ENCODE measurements at regions not wholly inside any gene's neighbourhood (a gene's known extent, or its start where the extent isn't known, plus 50 kb on each side); places are given as distances from the start of the nearest gene placed in this dataset.
"Not testable (repeated sequence)": the region's sequence is repeated elsewhere in the genome, so short reads cannot be mapped to it uniquely, and the experiment has no call there.

GRCh38 chr1:800397-800796, 113.9 kb upstream of the OR4F16 start:
- H3K4me1 ChIP-seq (ENCODE audit: control insufficient read depth, low read depth, low read length); H2BK15ac ChIP-seq (replicated peaks; ENCODE audit: low read depth); H3K23ac ChIP-seq (ENCODE audit: low read length); DNase-seq; H3K36me3 ChIP-seq (ENCODE audit: control insufficient read depth, insufficient read depth, low read length); H3K4ac ChIP-seq (ENCODE audit: low read depth, low read length); H3K9ac ChIP-seq (ENCODE audit: low read length); H2BK5ac ChIP-seq (ENCODE audit: low read length); H3K27me3 ChIP-seq (ENCODE audit: insufficient read depth, low read length, poor library complexity); H3K79me2 ChIP-seq (ENCODE audit: control insufficient read depth, insufficient read depth, low read length); H3K79me1 ChIP-seq (ENCODE audit: low read length); H4K5ac ChIP-seq (ENCODE audit: low read length); H2BK120ac ChIP-seq (ENCODE audit: low read depth, low read length); H2AK5ac ChIP-seq (ENCODE audit: low read length); H3K56ac ChIP-seq (ENCODE audit: low read length); H4K8ac ChIP-seq (ENCODE audit: low read depth, low read length); H3K27ac ChIP-seq (ENCODE audit: low read depth, low read length); H3K18ac ChIP-seq (ENCODE audit: low read length); H3K4me3 ChIP-seq (ENCODE audit: low read length); H3K4me2 ChIP-seq (ENCODE audit: low read length): not testable (repeated sequence)
- no CpG with 5 or more reads among the region's 7 CpGs for WGBS (ENCODE audit: extremely low coverage, insufficient coverage, low lambda C conversion rate)

GRCh38 chr1:804378-805115, 118.1 kb upstream of the OR4F16 start:
- H3K36me3 ChIP-seq (ENCODE audit: control insufficient read depth, insufficient read depth, low read length); H3K27me3 ChIP-seq (ENCODE audit: insufficient read depth, low read length, poor library complexity); H3K4me2 ChIP-seq (ENCODE audit: low read length); H3K79me1 ChIP-seq (ENCODE audit: low read length); H3K4ac ChIP-seq (ENCODE audit: low read depth, low read length); H2BK15ac ChIP-seq (replicated peaks; ENCODE audit: low read depth); H3K18ac ChIP-seq (ENCODE audit: low read length); H4K8ac ChIP-seq (ENCODE audit: low read depth, low read length); H3K9ac ChIP-seq (ENCODE audit: low read length); H2BK120ac ChIP-seq (ENCODE audit: low read depth, low read length); H2AK5ac ChIP-seq (ENCODE audit: low read length); H3K4me1 ChIP-seq (ENCODE audit: control insufficient read depth, low read depth, low read length); DNase-seq; H3K79me2 ChIP-seq (ENCODE audit: control insufficient read depth, insufficient read depth, low read length); H3K56ac ChIP-seq (ENCODE audit: low read length); H2BK5ac ChIP-seq (ENCODE audit: low read length); H3K4me3 ChIP-seq (ENCODE audit: low read length); H4K5ac ChIP-seq (ENCODE audit: low read length); H3K27ac ChIP-seq (ENCODE audit: low read depth, low read length); H3K23ac ChIP-seq (ENCODE audit: low read length): not testable (repeated sequence)
- no CpG with 5 or more reads among the region's 6 CpGs for WGBS (ENCODE audit: extremely low coverage, insufficient coverage, low lambda C conversion rate)

- not testable (repeated sequence) for H3K79me1 ChIP-seq (ENCODE audit: low read length); H4K8ac ChIP-seq (ENCODE audit: low read depth, low read length); H3K18ac ChIP-seq (ENCODE audit: low read length); H3K79me2 ChIP-seq (ENCODE audit: control insufficient read depth, insufficient read depth, low read length); H3K4me2 ChIP-seq (ENCODE audit: low read length); H3K4me1 ChIP-seq (ENCODE audit: control insufficient read depth, low read depth, low read length); H2AK5ac ChIP-seq (ENCODE audit: low read length); H3K4me3 ChIP-seq (ENCODE audit: low read length); H2BK5ac ChIP-seq (ENCODE audit: low read length); H3K56ac ChIP-seq (ENCODE audit: low read length); H3K27ac ChIP-seq (ENCODE audit: low read depth, low read length); H3K27me3 ChIP-seq (ENCODE audit: insufficient read depth, low read length, poor library complexity); H2BK120ac ChIP-seq (ENCODE audit: low read depth, low read length); DNase-seq; H2BK15ac ChIP-seq (replicated peaks; ENCODE audit: low read depth); H4K5ac ChIP-seq (ENCODE audit: low read length); H3K4ac ChIP-seq (ENCODE audit: low read depth, low read length); H3K36me3 ChIP-seq (ENCODE audit: control insufficient read depth, insufficient read depth, low read length); H3K23ac ChIP-seq (ENCODE audit: low read length); H3K9ac ChIP-seq (ENCODE audit: low read length)
- WGBS (ENCODE audit: extremely low coverage, insufficient coverage, low lambda C conversion rate): no CpG with 5 or more reads among the region's 5 CpGs
These were observed 118.4 kb upstream of the SAMD11 start for GRCh38 chr1:805310-805709.

- not testable (repeated sequence) for H2BK5ac ChIP-seq (ENCODE audit: low read length); H3K23ac ChIP-seq (ENCODE audit: low read length); H4K8ac ChIP-seq (ENCODE audit: low read depth, low read length); H3K79me1 ChIP-seq (ENCODE audit: low read length); H3K27ac ChIP-seq (ENCODE audit: low read depth, low read length); H3K9ac ChIP-seq (ENCODE audit: low read length); H3K36me3 ChIP-seq (ENCODE audit: control insufficient read depth, insufficient read depth, low read length); H2BK120ac ChIP-seq (ENCODE audit: low read depth, low read length); H4K5ac ChIP-seq (ENCODE audit: low read length); DNase-seq; H3K4me2 ChIP-seq (ENCODE audit: low read length); H3K4me3 ChIP-seq (ENCODE audit: low read length); H2BK15ac ChIP-seq (replicated peaks; ENCODE audit: low read depth); H2AK5ac ChIP-seq (ENCODE audit: low read length); H3K4me1 ChIP-seq (ENCODE audit: control insufficient read depth, low read depth, low read length); H3K18ac ChIP-seq (ENCODE audit: low read length); H3K27me3 ChIP-seq (ENCODE audit: insufficient read depth, low read length, poor library complexity); H3K79me2 ChIP-seq (ENCODE audit: control insufficient read depth, insufficient read depth, low read length); H3K56ac ChIP-seq (ENCODE audit: low read length); H3K4ac ChIP-seq (ENCODE audit: low read depth, low read length)
- no CpG with 5 or more reads among the region's 3 CpGs for whole genome bisulfite sequencing (ENCODE audit: extremely low coverage, insufficient coverage, low lambda C conversion rate)
These were observed 116.7 kb upstream of the SAMD11 start for GRCh38 chr1:807066-807465.

- not testable (repeated sequence) for H3K79me2 ChIP-seq (ENCODE audit: control insufficient read depth, insufficient read depth, low read length); H3K23ac ChIP-seq (ENCODE audit: low read length); H3K18ac ChIP-seq (ENCODE audit: low read length); H3K4me3 ChIP-seq (ENCODE audit: low read length); H3K4me1 ChIP-seq (ENCODE audit: control insufficient read depth, low read depth, low read length); DNase-seq; H3K79me1 ChIP-seq (ENCODE audit: low read length); H3K9ac ChIP-seq (ENCODE audit: low read length); H3K27ac ChIP-seq (ENCODE audit: low read depth, low read length); H2BK15ac ChIP-seq (replicated peaks; ENCODE audit: low read depth); H3K27me3 ChIP-seq (ENCODE audit: insufficient read depth, low read length, poor library complexity); H3K56ac ChIP-seq (ENCODE audit: low read length); H2BK120ac ChIP-seq (ENCODE audit: low read depth, low read length); H4K8ac ChIP-seq (ENCODE audit: low read depth, low read length); H3K4me2 ChIP-seq (ENCODE audit: low read length); H4K5ac ChIP-seq (ENCODE audit: low read length); H3K36me3 ChIP-seq (ENCODE audit: control insufficient read depth, insufficient read depth, low read length); H2BK5ac ChIP-seq (ENCODE audit: low read length); H2AK5ac ChIP-seq (ENCODE audit: low read length); H3K4ac ChIP-seq (ENCODE audit: low read depth, low read length)
- no CpG with 5 or more reads among the region's 4 CpGs for WGBS (ENCODE audit: extremely low coverage, insufficient coverage, low lambda C conversion rate)
These were observed 115.9 kb upstream of the SAMD11 start for GRCh38 chr1:807699-808390.
